ENCODE measurements at regions not wholly inside any gene's neighbourhood (a gene's known extent, or its start where the extent isn't known, plus 50 kb on each side); places are given as distances from the start of the nearest gene placed in this dataset.

- Histone ChIP-seq H3K4me1 (ENCODE audit: insufficient read depth) (no peaks in the 10 kb centered on the region), H3K4me2 (no peak overlapping the region), H2AFZ (no peak overlapping the region), H3F3A (replicated peaks; ENCODE audit: low read depth) (no peaks in the 10 kb centered on the region), H3K79me2 (replicated peaks; ENCODE audit: insufficient read depth) (no peaks in the 10 kb centered on the region), H3K9me2 (ENCODE audit: insufficient read depth) (no peaks in the 10 kb centered on the region), H3K36me3 (ENCODE audit: insufficient read depth) (no peaks in the 10 kb centered on the region), H3K27me3 (ENCODE audit: insufficient read depth) (no peaks in the 10 kb centered on the region), H4K20me1 (replicated peaks; ENCODE audit: insufficient read depth) (no peaks in the 10 kb centered on the region), H3K4me3 (no peak overlapping the region), H3K27ac (ENCODE audit: low read depth) (no peak overlapping the region)
- Mint-ChIP-seq H3K36me3 (ENCODE audit: low read depth) (no peaks in the 10 kb centered on the region), H3K4me3 (no peak overlapping the region), H3K27ac (no peak overlapping the region), H3K4me1 (peaks cover 10% of the 10 kb centered on the region), H3K9me3 (no peaks in the 10 kb centered on the region), H3K27me3 (ENCODE audit: insufficient read depth, low read depth, poor library complexity) (peaks cover 4% of the 10 kb centered on the region)
- no peak for DNase-seq (ENCODE audit: low spot score)
- TF ChIP-seq CREB1 (CRISPR knock-in tag; IDR thresholded peaks at IDR 0.05; ENCODE audit: low read depth) (no peak), EZH2phosphoT487 (IDR thresholded peaks at IDR 0.05; ENCODE audit: unreplicated experiment) (no peak), ETS1 (IDR thresholded peaks at IDR 0.05) (no peak), POLR2AphosphoS5 (IDR thresholded peaks at IDR 0.05; ENCODE audit: low read depth) (no peak), ZNF462 (CRISPR knock-in tag; IDR thresholded peaks at IDR 0.05) (no peak), EZH2 (IDR thresholded peaks at IDR 0.05; ENCODE audit: low read depth, unreplicated experiment) (no peak), JUNB (IDR thresholded peaks at IDR 0.05; ENCODE audit: unreplicated experiment) (no peak), ZNF331 (CRISPR knock-in tag; IDR thresholded peaks at IDR 0.05; ENCODE audit: low read depth) (no peak), CTCF (conservative IDR thresholded peaks at IDR 0.05; ENCODE audit: low read depth in 2 of 2) (no peak), REST (IDR thresholded peaks at IDR 0.05; ENCODE audit: unreplicated experiment) (no peak), ZNF114 (CRISPR knock-in tag; IDR thresholded peaks at IDR 0.05) (no peak), STAT1 (IDR thresholded peaks at IDR 0.05; ENCODE audit: unreplicated experiment) (no peak), NANOG (IDR thresholded peaks at IDR 0.05; ENCODE audit: borderline replicate concordance) (no peak)
- ATAC-seq, result no peak
Measured at GRCh38 chr18:10013621-10014543, 100.1 kb downstream of the VAPA start.
